Loucy (cell line): ENCODE measurements at regions not wholly inside any gene's neighbourhood (a gene's known extent, or its start where the extent isn't known, plus 50 kb on each side); places are given as distances from the start of the nearest gene placed in this dataset.

ENCODE experiments used
- EZH2phosphoT487 ChIP-seq: fragments of 200-600 bp; IDR thresholded peaks from 2 replicates; pipeline ENCODE4 v1.6.1; 2018; ENCODE audit warnings: antibody characterized with exemption, mild to moderate bottlenecking, moderate library complexity, borderline replicate concordance
- TF ChIP-seq, protein P1 (sequence below): fragments of 200-600 bp; sonication (generic); conservative IDR thresholded peaks from 2 replicates; pipeline ENCODE4 v1.5.1; 2014; ENCODE audit warnings: mild to moderate bottlenecking, antibody characterized with exemption, low read length

DNA sequence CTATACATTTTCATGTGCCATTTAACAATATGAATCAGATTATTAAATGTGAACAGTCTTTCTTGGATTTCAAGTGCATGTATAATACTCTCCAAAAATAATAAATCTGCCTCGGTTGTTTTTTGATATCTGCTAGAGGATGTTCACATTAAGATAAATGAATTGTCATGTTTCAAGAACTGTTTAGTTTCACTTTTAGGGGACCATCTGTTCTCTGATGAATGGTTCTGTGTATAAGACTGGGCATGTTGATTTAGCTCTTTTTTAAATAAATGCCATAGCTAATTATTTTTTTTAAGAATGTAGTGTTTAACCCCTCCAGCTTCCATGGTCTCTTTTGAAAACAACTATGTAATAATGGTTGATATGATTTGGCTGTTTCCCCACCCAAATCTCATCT lies 1245.1 kb upstream of the ADGRL4 start:
- TF ChIP-seq, protein P1, sequence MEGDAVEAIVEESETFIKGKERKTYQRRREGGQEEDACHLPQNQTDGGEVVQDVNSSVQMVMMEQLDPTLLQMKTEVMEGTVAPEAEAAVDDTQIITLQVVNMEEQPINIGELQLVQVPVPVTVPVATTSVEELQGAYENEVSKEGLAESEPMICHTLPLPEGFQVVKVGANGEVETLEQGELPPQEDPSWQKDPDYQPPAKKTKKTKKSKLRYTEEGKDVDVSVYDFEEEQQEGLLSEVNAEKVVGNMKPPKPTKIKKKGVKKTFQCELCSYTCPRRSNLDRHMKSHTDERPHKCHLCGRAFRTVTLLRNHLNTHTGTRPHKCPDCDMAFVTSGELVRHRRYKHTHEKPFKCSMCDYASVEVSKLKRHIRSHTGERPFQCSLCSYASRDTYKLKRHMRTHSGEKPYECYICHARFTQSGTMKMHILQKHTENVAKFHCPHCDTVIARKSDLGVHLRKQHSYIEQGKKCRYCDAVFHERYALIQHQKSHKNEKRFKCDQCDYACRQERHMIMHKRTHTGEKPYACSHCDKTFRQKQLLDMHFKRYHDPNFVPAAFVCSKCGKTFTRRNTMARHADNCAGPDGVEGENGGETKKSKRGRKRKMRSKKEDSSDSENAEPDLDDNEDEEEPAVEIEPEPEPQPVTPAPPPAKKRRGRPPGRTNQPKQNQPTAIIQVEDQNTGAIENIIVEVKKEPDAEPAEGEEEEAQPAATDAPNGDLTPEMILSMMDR, result no peak
- TF ChIP-seq EZH2phosphoT487, result no peak
